NB4 (cell line): ENCODE measurements at regions not wholly inside any gene's neighbourhood (a gene's known extent, or its start where the extent isn't known, plus 50 kb on each side); places are given as distances from the start of the nearest gene placed in this dataset.

ENCODE experiments used
- CTCF ChIP-seq: IDR thresholded peaks from one replicate; pipeline ENCODE4 v1.5.1; 2012; ENCODE audit warnings: low read depth, low read length
- MAX ChIP-seq: IDR thresholded peaks from 2 replicates; pipeline ENCODE4 v1.6.1; 2011; ENCODE audit warnings: low read depth, low read length
- MYC ChIP-seq: IDR thresholded peaks from 2 replicates; pipeline ENCODE4 v1.6.1; 2011; ENCODE audit warnings: low read depth, low read length

DNA sequence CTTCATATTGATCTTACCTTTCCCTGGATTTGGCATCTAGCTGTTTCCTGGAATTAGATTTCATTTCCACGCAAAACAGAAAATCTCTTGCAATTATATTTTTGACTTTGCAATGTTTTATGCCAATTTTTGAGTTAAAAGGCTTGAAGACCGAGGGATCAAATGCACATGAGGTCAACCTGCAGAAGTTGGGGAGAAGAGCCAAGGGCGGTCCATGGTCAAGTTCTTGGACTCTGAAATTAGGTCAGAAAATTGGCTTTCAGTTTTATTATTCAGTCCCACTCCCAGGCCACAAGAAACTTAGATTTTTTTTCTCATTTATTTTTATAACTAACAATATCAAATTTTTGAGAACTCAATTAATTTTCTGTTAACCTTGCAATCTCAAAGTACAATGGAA, 499.1 kb upstream of the USP24 start:
- no peak for TF ChIP-seq CTCF
- TF ChIP-seq MAX = no peak
- no peak for TF ChIP-seq MYC
